CD14-positive monocyte (primary cell): ENCODE measurements at regions not wholly inside any gene's neighbourhood (a gene's known extent, or its start where the extent isn't known, plus 50 kb on each side); places are given as distances from the start of the nearest gene placed in this dataset.

Experiments used
- DNase-seq, 3 donors: peaks; one replicate each; pipeline ENCODE4 v3.0.0-alpha.2; 2011 to 2022
- H2AFZ ChIP-seq: 2 replicates; pipeline ENCODE4 v1.6.0; 2012; ENCODE audit warnings: mild to moderate bottlenecking, low read depth, low read length, inconsistent platforms; ENCODE audit not compliant: insufficient read depth, poor library complexity, severe bottlenecking
- H3K27ac ChIP-seq, 2 donors: 1 replicate in 1 of 2; 2 replicates in 1 of 2; pipeline ENCODE4 v1.5.1; 2012 to 2013; ENCODE audit warnings: low read length in 2 of 2, control low read depth in 1 of 2, inconsistent platforms in 1 of 2, low read depth in 1 of 2, mild to moderate bottlenecking in 1 of 2
- H3K27me3 ChIP-seq, 2 donors: one replicate each; pipeline versions ENCODE4 v1.6.0 to v1.6.1; 2011 to 2013; ENCODE audit warnings: low read length in 2 of 2; ENCODE audit not compliant: control insufficient read depth in 2 of 2, insufficient read depth in 2 of 2
- H3K36me3 ChIP-seq, 2 donors: replicated peaks in 1 of 2; 1 replicate in 1 of 2; 2 replicates in 1 of 2; pipeline versions ENCODE4 v1.5.1 to v1.6.1; 2012 to 2013; ENCODE audit warnings: low read length in 2 of 2, control low read depth in 1 of 2, inconsistent platforms in 1 of 2, mild to moderate bottlenecking in 1 of 2; ENCODE audit not compliant: insufficient read depth in 2 of 2, control insufficient read depth in 1 of 2
- H3K4me1 ChIP-seq, 2 donors: 1 replicate in 1 of 2; 2 replicates in 1 of 2; pipeline versions ENCODE4 v1.5.1 to v1.6.1; 2012 to 2013; ENCODE audit warnings: low read length in 2 of 2, control low read depth in 1 of 2, inconsistent platforms in 1 of 2, mild to moderate bottlenecking in 1 of 2, moderate library complexity in 1 of 2; ENCODE audit not compliant: insufficient read depth in 2 of 2, control insufficient read depth in 1 of 2
- H3K4me2 ChIP-seq: replicated peaks from 2 replicates; pipeline ENCODE3; 2012; ENCODE audit warnings: low read length, moderate library complexity, mild to moderate bottlenecking; ENCODE audit not compliant: poor library complexity, severe bottlenecking; ENCODE audit errors: extremely low read depth
- H3K4me3 ChIP-seq, 3 experiments: fragments of 200-600 bp in 1 of 3; sonication (generic) in 1 of 3; replicated peaks in 1 of 3; 1 replicate in 2 of 3; 2 replicates in 1 of 3; pipeline ENCODE4 v1.5.1; 2011 to 2013; ENCODE audit warnings: low read length in 3 of 3, mild to moderate bottlenecking in 3 of 3, control low read depth in 2 of 3, low read depth in 2 of 3, inconsistent platforms in 1 of 3, moderate library complexity in 1 of 3
- H3K79me2 ChIP-seq: 2 replicates; pipeline ENCODE4 v1.6.0; 2012; ENCODE audit warnings: mild to moderate bottlenecking, control low read depth, inconsistent platforms, low read length, moderate library complexity; ENCODE audit not compliant: insufficient read depth
- H3K9ac ChIP-seq: 2 replicates; pipeline ENCODE4 v1.6.0; 2017; ENCODE audit warnings: low read length, mild to moderate bottlenecking; ENCODE audit not compliant: insufficient read depth, poor library complexity, severe bottlenecking
- H3K9me3 ChIP-seq, 2 donors: replicated peaks in 1 of 2; 1 replicate in 1 of 2; 2 replicates in 1 of 2; pipeline versions ENCODE4 v1.5.1 to v1.6.1; 2012 to 2013; ENCODE audit warnings: low read length in 2 of 2, control low read depth in 1 of 2; ENCODE audit not compliant: control insufficient read depth in 1 of 2, insufficient read depth in 1 of 2
- H4K20me1 ChIP-seq: 2 replicates; pipeline ENCODE4 v1.6.0; 2012; ENCODE audit warnings: mild to moderate bottlenecking, low read length, control low read depth, moderate library complexity; ENCODE audit not compliant: insufficient read depth
- H3K27ac Mint-ChIP-seq, 7 donors: one replicate each; pipeline ENCODE4 v1.8.0; 2020; ENCODE audit warnings: mild to moderate bottlenecking in 7 of 7, mixed read lengths in 7 of 7, moderate library complexity in 6 of 7, inconsistent platforms in 2 of 7
- H3K27me3 Mint-ChIP-seq, 3 donors: one replicate each; pipeline ENCODE4 v1.8.0; 2021 to 2022; ENCODE audit warnings: low read depth in 3 of 3, mild to moderate bottlenecking in 3 of 3, mixed read lengths in 3 of 3, moderate library complexity in 3 of 3, inconsistent platforms in 1 of 3
- H3K36me3 Mint-ChIP-seq, 2 donors: one replicate each; pipeline ENCODE4 v1.8.0; 2020; ENCODE audit warnings: mixed read lengths in 2 of 2, inconsistent platforms in 1 of 2, mild to moderate bottlenecking in 1 of 2
- H3K4me1 Mint-ChIP-seq: one replicate; pipeline ENCODE4 v1.8.0; 2020; ENCODE audit warnings: mild to moderate bottlenecking, mixed read lengths
- H3K4me3 Mint-ChIP-seq, 2 donors: one replicate each; pipeline ENCODE4 v1.8.0; 2020; ENCODE audit warnings: mild to moderate bottlenecking in 2 of 2, mixed read lengths in 2 of 2, moderate library complexity in 1 of 2
- H3K9me3 Mint-ChIP-seq, 7 donors: one replicate each; pipeline ENCODE4 v1.8.0; 2020 to 2022; ENCODE audit warnings: mixed read lengths in 7 of 7, mild to moderate bottlenecking in 6 of 7, moderate library complexity in 6 of 7, inconsistent platforms in 2 of 7
- CTCF ChIP-seq: fragments of 200-600 bp; IDR thresholded peaks from one replicate; pipeline ENCODE4 v1.8.0; 2022; ENCODE audit warnings: antibody characterized with exemption, mild to moderate bottlenecking
- WGBS: methylation state at CpG from one replicate; pipeline ENCODE4 v1.1.5; 2013; ENCODE audit warnings: missing lambda C conversion rate; ENCODE audit not compliant: insufficient coverage; 5-methylcytosine and 5-hydroxymethylcytosine counted together
- intact Hi-C, 2 donors: fragments of 100-400 bp; cut with micrococcal nuclease; formaldehyde crosslinking; loops; one replicate each; pipeline versions ENCODE4 v1.15.0 to v1.15.1; 2023

GRCh38 chr20:56945901-56946300, 316.8 kb downstream of the TFAP2C start:
- H3K4me3 ChIP-seq = no peak overlapping the region
- no peak overlapping the region for H2AFZ ChIP-seq
- H3K27ac ChIP-seq = no peak overlapping the region
- no peaks in the 10 kb centered on the region for H3K4me1 Mint-ChIP-seq
- H3K9me3 ChIP-seq = no peaks in the 10 kb centered on the region
- H3K27me3 ChIP-seq = no peaks in the 10 kb centered on the region
- no peak for TF ChIP-seq CTCF
- intact Hi-C loops = no loop called here
- peaks cover 0 to 2% (median 0%) of the 10 kb centered on the region in 7 donors for H3K9me3 Mint-ChIP-seq
- no peaks in the 10 kb centered on the region for H3K4me1 ChIP-seq
- no peak overlapping the region for H3K4me3 Mint-ChIP-seq
- no peaks in the 10 kb centered on the region for H3K79me2 ChIP-seq
- no peaks in the 10 kb centered on the region for H4K20me1 ChIP-seq
- H3K36me3 ChIP-seq = no peaks in the 10 kb centered on the region
- no peak overlapping the region for H3K9ac ChIP-seq
- H3K4me2 ChIP-seq = no peak overlapping the region
- 84% methylated on average over 3 of the region's 5 CpGs for WGBS
- peaks cover 4 to 22% (median 9%) of the 10 kb centered on the region in 3 donors for H3K27me3 Mint-ChIP-seq
- H3K36me3 Mint-ChIP-seq = no peaks in the 10 kb centered on the region
- H3K27ac Mint-ChIP-seq = no peak overlapping the region
- DNase-seq = no peak

GRCh38 chr20:56949318-56949717, 317.1 kb downstream of the BMP7 start:
- H4K20me1 ChIP-seq = no peaks in the 10 kb centered on the region
- no peak overlapping the region for H3K27ac ChIP-seq
- H3K27me3 ChIP-seq = no peaks in the 10 kb centered on the region
- H3K27ac Mint-ChIP-seq = no peak overlapping the region
- H3K27me3 Mint-ChIP-seq = peaks cover 3 to 16% (median 8%) of the 10 kb centered on the region in 3 donors
- H3K4me2 ChIP-seq = no peak overlapping the region
- H3K36me3 Mint-ChIP-seq = no peaks in the 10 kb centered on the region
- H3K9ac ChIP-seq = no peak overlapping the region
- no peak overlapping the region for H3K4me3 ChIP-seq
- H3K4me1 ChIP-seq = no peaks in the 10 kb centered on the region
- no peaks in the 10 kb centered on the region for H3K9me3 ChIP-seq
- no peak for DNase-seq
- H3K4me3 Mint-ChIP-seq = no peak overlapping the region
- no peaks in the 10 kb centered on the region for H3K4me1 Mint-ChIP-seq
- no peak for TF ChIP-seq CTCF
- H3K36me3 ChIP-seq = no peaks in the 10 kb centered on the region
- no peak overlapping the region for H2AFZ ChIP-seq
- H3K79me2 ChIP-seq = no peaks in the 10 kb centered on the region
- 91% methylated on average over 4 of the region's 6 CpGs for WGBS
- intact Hi-C loops = no loop called here
- H3K9me3 Mint-ChIP-seq = peaks cover 0 to 4% (median 1%) of the 10 kb centered on the region in 7 donors
